GM21723 (cell line): ENCODE measurements at regions not wholly inside any gene's neighbourhood (a gene's known extent, or its start where the extent isn't known, plus 50 kb on each side); places are given as distances from the start of the nearest gene placed in this dataset.

Experiments
- ATAC-seq: cut with Tn5 transposase; IDR thresholded peaks from one replicate; pipeline ENCODE4 v1.9.1; 2021; ENCODE audit warnings: mild to moderate bottlenecking, moderate library complexity; ENCODE audit not compliant: unreplicated experiment

GRCh38 chr6:108751851-108752732 lies 96.1 kb upstream of the ARMC2 start:
- no peak for ATAC-seq

GRCh38 chr6:108752733-108753590 lies 95.3 kb upstream of the ARMC2 start:
- no peak for ATAC-seq

GRCh38 chr6:108755257-108756240 lies 92.7 kb upstream of the ARMC2 start:
- no peak for ATAC-seq

GRCh38 chr6:108757357-108757756 lies 90.9 kb upstream of the ARMC2 start:
- ATAC-seq, result no peak

GRCh38 chr6:108758884-108759283 lies 89.3 kb upstream of the ARMC2 start:
- no peak for ATAC-seq

- ATAC-seq, result no peak
These were observed 87.8 kb upstream of the ARMC2 start for GRCh38 chr6:108760126-108761050.

GRCh38 chr6:108762394-108762793 lies 85.8 kb upstream of the ARMC2 start:
- no peak for ATAC-seq

GRCh38 chr6:108763931-108764579 lies 84.2 kb upstream of the ARMC2 start:
- no peak for ATAC-seq

GRCh38 chr6:108764580-108764950 lies 83.7 kb upstream of the ARMC2 start:
- ATAC-seq, result no peak

- no peak for ATAC-seq
These were observed 82.7 kb upstream of the ARMC2 start for GRCh38 chr6:108765495-108765894.

GRCh38 chr6:108766419-108766818 lies 81.8 kb upstream of the ARMC2 start:
- ATAC-seq, result no peak

GRCh38 chr6:108766886-108767285 lies 81.3 kb upstream of the ARMC2 start:
- ATAC-seq, result no peak

GRCh38 chr6:108767418-108768165 lies 80.6 kb upstream of the ARMC2 start:
- ATAC-seq, result no peak

GRCh38 chr6:108768166-108768555 lies 80.1 kb upstream of the ARMC2 start:
- ATAC-seq, result no peak

- no peak for ATAC-seq
These were observed 79.3 kb upstream of the ARMC2 start for GRCh38 chr6:108768792-108769524.

- no peak for ATAC-seq
These were observed 76.8 kb upstream of the ARMC2 start for GRCh38 chr6:108771421-108771820.

GRCh38 chr6:108774555-108774954 lies 73.7 kb upstream of the ARMC2 start:
- no peak for ATAC-seq

GRCh38 chr6:108777536-108777935 lies 70.7 kb upstream of the ARMC2 start:
- ATAC-seq, result no peak
